Cardiac fibroblast (primary cell): ENCODE measurements at regions not wholly inside any gene's neighbourhood (a gene's known extent, or its start where the extent isn't known, plus 50 kb on each side); places are given as distances from the start of the nearest gene placed in this dataset.

ENCODE experiments used
- DNase-seq, 2 donors: peaks; one replicate each; pipeline versions ENCODE4 v3.0.0 to v3.0.0-alpha.2; 2010; ENCODE audit warnings: low read depth in 2 of 2
- H3K4me3 ChIP-seq, 2 donors: replicated peaks in 1 of 2; 1 replicate in 1 of 2; 2 replicates in 1 of 2; pipeline ENCODE4 v1.5.1; 2011; ENCODE audit warnings: low read depth in 2 of 2, low read length in 2 of 2, mild to moderate bottlenecking in 2 of 2, moderate library complexity in 1 of 2
- CTCF ChIP-seq: IDR thresholded peaks from one replicate; pipeline ENCODE4 v1.5.1; 2011; ENCODE audit warnings: low read depth, mild to moderate bottlenecking, low read length, inconsistent platforms

- TF ChIP-seq CTCF: no peak
- peak; percentile 26 to 48 for DNase-seq
- no peak overlapping the region for H3K4me3 ChIP-seq
Measured at GRCh38 chr2:65530547-65531320, 98.3 kb upstream of the SPRED2 start.

- DNase-seq: no peak
- no peak for TF ChIP-seq CTCF
- H3K4me3 ChIP-seq: no peak overlapping the region
Measured at GRCh38 chr2:65529419-65529818, 97.0 kb upstream of the SPRED2 start.

GRCh38 chr2:65528241-65528574 lies 95.8 kb upstream of the SPRED2 start:
- TF ChIP-seq CTCF: no peak

GRCh38 chr2:65527451-65528240 lies 95.2 kb upstream of the SPRED2 start:
- no peak for DNase-seq

More at GRCh38 chr2:65528241-65528574, 95.8 kb upstream of the SPRED2 start:
- H3K4me3 ChIP-seq: no peak overlapping the region
- DNase-seq: no peak

GRCh38 chr2:65525616-65526231 lies 93.3 kb upstream of the SPRED2 start:
- TF ChIP-seq CTCF: no peak
- no peak for DNase-seq
- H3K4me3 ChIP-seq: no peak overlapping the region

More at GRCh38 chr2:65527451-65528240, 95.2 kb upstream of the SPRED2 start:
- TF ChIP-seq CTCF: no peak
- H3K4me3 ChIP-seq: no peak overlapping the region

GRCh38 chr2:65522922-65523321 lies 90.5 kb upstream of the SPRED2 start:
- no peak for DNase-seq
- TF ChIP-seq CTCF: no peak
- H3K4me3 ChIP-seq: no peak overlapping the region
